K562 (cell line): ENCODE measurements at regions not wholly inside any gene's neighbourhood (a gene's known extent, or its start where the extent isn't known, plus 50 kb on each side); places are given as distances from the start of the nearest gene placed in this dataset.

Experiments used
- ATAC-seq: fragments of 200-7000 bp; cut with Tn5 transposase; 3 replicates; pipeline ENCODE4 v1.9.1; 2020; ENCODE audit warnings: moderate library complexity
- BruUV-seq: library from RNA; stranded (reverse); fragments of 400-500 nt; replicated peaks from 2 replicates; lab custom pipeline; 2021; lab: Mats Ljungman, UMichigan
- CTCF ChIA-PET: fragments of 300-600 bp; formaldehyde crosslinking; extraction: SDS; loops from one replicate; lab custom pipeline; 2021; ENCODE audit warnings: low intra/inter-chr PET ratio; lab: Yijun Ruan, JAX
- POLR2A ChIA-PET: fragments of 300-600, 350-650 bp; sonication (Branson Sonifier 250); formaldehyde crosslinking; extraction: SDS; loops from one replicate; lab custom pipeline; 2021; ENCODE audit warnings: antibody characterized with exemption, inconsistent platforms; lab: Yijun Ruan, JAX
- DNase-seq, 4 experiments: peaks; one replicate each; pipeline versions ENCODE4 v3.0.0 to v3.0.0-alpha.2; 2011 to 2018; ENCODE audit warnings: low spot score in 3 of 4, mixed read lengths in 3 of 4; ENCODE audit errors: extremely low read depth in 1 of 4
- FAIRE-seq: peaks from 2 replicates; lab custom pipeline; 2011; peaks lifted over from hg19 to GRCh38; lab: Jason Lieb, UNC
- H2AFZ ChIP-seq: 2 replicates; pipeline ENCODE4 v1.6.0; 2011; ENCODE audit warnings: low read depth, low read length, control low read depth, inconsistent platforms
- H3K27ac ChIP-seq: fragments of 200-600 bp; 3 replicates; pipeline ENCODE4 v1.8.0; 2011; ENCODE audit warnings: low read depth, mild to moderate bottlenecking, control low read depth, inconsistent platforms, low read length, moderate library complexity, mixed read lengths; ENCODE audit errors: extremely low read depth
- H3K27me3 ChIP-seq, 2 experiments: fragments of 300-600 bp in 1 of 2; 2 replicates in 1 of 2; 3 replicates in 1 of 2; pipeline versions ENCODE4 v1.6.0 to v1.8.0; 2011; ENCODE audit warnings: inconsistent platforms in 2 of 2, low read length in 2 of 2, mild to moderate bottlenecking in 1 of 2, mixed read lengths in 1 of 2, moderate library complexity in 1 of 2; ENCODE audit not compliant: control insufficient read depth in 2 of 2, insufficient read depth in 2 of 2
- H3K36me3 ChIP-seq: fragments of 300-600 bp; 3 replicates; pipeline ENCODE4 v1.8.0; 2011; ENCODE audit warnings: mild to moderate bottlenecking, low read length, inconsistent platforms; ENCODE audit not compliant: control insufficient read depth, insufficient read depth
- H3K4me1 ChIP-seq, 2 experiments: fragments of 200-600 bp in 1 of 2; replicated peaks in 1 of 2; 2 replicates in 1 of 2; 3 replicates in 1 of 2; pipeline versions ENCODE4 v1.5.1 to v1.8.0; 2011; ENCODE audit warnings: inconsistent platforms in 2 of 2, low read length in 2 of 2, mild to moderate bottlenecking in 1 of 2, mixed read lengths in 1 of 2, moderate library complexity in 1 of 2; ENCODE audit not compliant: control insufficient read depth in 2 of 2, insufficient read depth in 2 of 2
- H3K4me2 ChIP-seq: 2 replicates; pipeline ENCODE4 v1.6.1; 2011; ENCODE audit warnings: low read length, control low read depth, inconsistent platforms, mixed read lengths; ENCODE audit not compliant: insufficient read depth
- H3K4me3 ChIP-seq: fragments of 200-600 bp; sonication (generic), shearing (Covaris generic); 2 replicates; pipeline ENCODE4 v1.5.1; 2016; ENCODE audit warnings: control low read depth, inconsistent platforms
- H3K79me2 ChIP-seq: fragments of 200-600 bp; 3 replicates; pipeline ENCODE4 v1.8.0; 2011; ENCODE audit warnings: low read length, inconsistent platforms; ENCODE audit not compliant: control insufficient read depth, insufficient read depth
- H3K9ac ChIP-seq, 2 experiments: 2 replicates each; pipeline versions ENCODE4 v1.6.0 to v1.6.1; 2011; ENCODE audit warnings: low read depth in 2 of 2, low read length in 2 of 2, control low read depth in 1 of 2, inconsistent platforms in 1 of 2, mild to moderate bottlenecking in 1 of 2, mixed read lengths in 1 of 2; ENCODE audit not compliant: insufficient read depth in 1 of 2
- H3K9me1 ChIP-seq: one replicate; pipeline ENCODE4 v1.6.0; 2011; ENCODE audit warnings: inconsistent platforms, mild to moderate bottlenecking, low read length, moderate library complexity; ENCODE audit not compliant: control insufficient read depth, insufficient read depth
- H3K9me3 ChIP-seq: replicated peaks from 2 replicates; pipeline ENCODE4 v1.5.1; 2011; ENCODE audit warnings: low read depth, low read length, inconsistent platforms; ENCODE audit not compliant: control insufficient read depth, insufficient read depth
- H4K20me1 ChIP-seq: replicated peaks from 2 replicates; pipeline ENCODE4 v1.6.1; 2011; ENCODE audit warnings: low read length, inconsistent platforms, mixed read lengths; ENCODE audit not compliant: control insufficient read depth, insufficient read depth
- CC2D1A ChIP-seq: fragments of 450-650 bp; IDR thresholded peaks from 2 replicates; pipeline ENCODE4 v1.6.1; 2017; ENCODE audit warnings: mild to moderate bottlenecking
- CCAR2 ChIP-seq: fragments of 200-400 bp; formaldehyde crosslinking; IDR thresholded peaks from 2 replicates; pipeline ENCODE4 v1.6.1; 2017; ENCODE audit warnings: mild to moderate bottlenecking, low read depth, low read length
- LARP7 ChIP-seq: fragments of 450-650 bp; IDR thresholded peaks from 2 replicates; pipeline ENCODE4 v1.6.1; 2016
- NR4A1 ChIP-seq, 2 experiments: fragments of 250-450 bp in 1 of 2; fragments of 450-650 bp in 1 of 2; sonication (Bioruptor Pico) in 1 of 2; IDR thresholded peaks; 2 replicates each; pipeline versions ENCODE4 v1.4.0 to v1.6.1; 2016 to 2020; ENCODE audit warnings: mild to moderate bottlenecking in 2 of 2, missing compliant biosample characterization in 1 of 2, missing genetic modification characterization in 1 of 2, moderate library complexity in 1 of 2
- ZBTB2 ChIP-seq: fragments of 450-650 bp; IDR thresholded peaks from 2 replicates; pipeline ENCODE4 v1.6.1; 2016; ENCODE audit warnings: antibody characterized with exemption
- ZNF23 ChIP-seq: fragments of 250-450 bp; sonication (Bioruptor Pico); IDR thresholded peaks from 2 replicates; pipeline ENCODE4 v1.4.0; 2020; ENCODE audit warnings: mild to moderate bottlenecking
- ZNF232 ChIP-seq: sonication (generic); formaldehyde crosslinking; IDR thresholded peaks from 2 replicates; pipeline ENCODE4 v1.8.0; 2022; ENCODE audit warnings: mild to moderate bottlenecking, missing genetic modification reagents
- WGBS: fragments of 100-300 bp; shearing (Covaris generic); methylation state at CpG from one replicate; pipeline ENCODE4 v1.1.6; 2016; ENCODE audit warnings: low coverage, mixed read lengths; ENCODE audit not compliant: insufficient coverage; ENCODE audit errors: missing lambda C conversion rate; 5-methylcytosine and 5-hydroxymethylcytosine counted together
- in situ Hi-C: fragments of 300-500 bp; cut with MboI; formaldehyde crosslinking; loops from 4 replicates; pipeline ENCODE4 v1.15.0; 2018; ENCODE audit warnings: inconsistent platforms, mixed read lengths
- intact Hi-C: fragments of 100-400 bp; cut with micrococcal nuclease; formaldehyde crosslinking; loops from 2 replicates; pipeline ENCODE4 v1.14.2; 2022
- TF ChIP-seq, protein P1 (sequence below): sonication (generic); formaldehyde crosslinking; IDR thresholded peaks from 2 replicates; pipeline ENCODE4 v1.8.1; 2023; ENCODE audit warnings: mild to moderate bottlenecking, missing genetic modification reagents, moderate library complexity
- TF ChIP-seq, protein P2 (sequence below): fragments of 200-600 bp; sonication (generic); IDR thresholded peaks from one replicate; pipeline ENCODE4 v1.6.1; 2012; ENCODE audit warnings: mild to moderate bottlenecking, low read depth, low read length, inconsistent platforms

DNA sequence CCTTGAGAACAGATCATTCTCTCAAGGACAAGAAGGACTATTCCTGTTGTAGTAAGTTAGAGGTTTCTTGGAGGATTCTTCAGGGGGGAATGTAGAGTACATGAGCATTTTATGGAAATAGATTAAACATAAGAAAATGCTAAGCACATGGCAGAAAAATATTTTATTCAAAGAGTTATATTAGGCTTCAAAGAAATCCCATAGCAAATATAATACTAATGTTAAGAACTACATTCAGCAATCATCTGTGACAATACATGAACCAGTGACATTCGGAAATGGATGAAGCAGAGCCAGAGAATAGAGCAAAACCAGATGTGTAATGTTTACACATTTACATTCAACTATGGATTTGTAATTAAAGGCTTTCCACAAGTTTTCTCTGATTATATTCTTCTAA lies 288.6 kb downstream of the NAF1 start:
- no peak for ATAC-seq
- no peak overlapping the region for H3K4me3 ChIP-seq
- FAIRE-seq, result no peak
- no peaks in the 10 kb centered on the region for H4K20me1 ChIP-seq
- BruUV-seq, result no TSS peak
- TF ChIP-seq, protein P1, sequence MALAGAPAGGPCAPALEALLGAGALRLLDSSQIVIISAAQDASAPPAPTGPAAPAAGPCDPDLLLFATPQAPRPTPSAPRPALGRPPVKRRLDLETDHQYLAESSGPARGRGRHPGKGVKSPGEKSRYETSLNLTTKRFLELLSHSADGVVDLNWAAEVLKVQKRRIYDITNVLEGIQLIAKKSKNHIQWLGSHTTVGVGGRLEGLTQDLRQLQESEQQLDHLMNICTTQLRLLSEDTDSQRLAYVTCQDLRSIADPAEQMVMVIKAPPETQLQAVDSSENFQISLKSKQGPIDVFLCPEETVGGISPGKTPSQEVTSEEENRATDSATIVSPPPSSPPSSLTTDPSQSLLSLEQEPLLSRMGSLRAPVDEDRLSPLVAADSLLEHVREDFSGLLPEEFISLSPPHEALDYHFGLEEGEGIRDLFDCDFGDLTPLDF (CRISPR knock-in tag), result no peak
- TF ChIP-seq, protein P2, sequence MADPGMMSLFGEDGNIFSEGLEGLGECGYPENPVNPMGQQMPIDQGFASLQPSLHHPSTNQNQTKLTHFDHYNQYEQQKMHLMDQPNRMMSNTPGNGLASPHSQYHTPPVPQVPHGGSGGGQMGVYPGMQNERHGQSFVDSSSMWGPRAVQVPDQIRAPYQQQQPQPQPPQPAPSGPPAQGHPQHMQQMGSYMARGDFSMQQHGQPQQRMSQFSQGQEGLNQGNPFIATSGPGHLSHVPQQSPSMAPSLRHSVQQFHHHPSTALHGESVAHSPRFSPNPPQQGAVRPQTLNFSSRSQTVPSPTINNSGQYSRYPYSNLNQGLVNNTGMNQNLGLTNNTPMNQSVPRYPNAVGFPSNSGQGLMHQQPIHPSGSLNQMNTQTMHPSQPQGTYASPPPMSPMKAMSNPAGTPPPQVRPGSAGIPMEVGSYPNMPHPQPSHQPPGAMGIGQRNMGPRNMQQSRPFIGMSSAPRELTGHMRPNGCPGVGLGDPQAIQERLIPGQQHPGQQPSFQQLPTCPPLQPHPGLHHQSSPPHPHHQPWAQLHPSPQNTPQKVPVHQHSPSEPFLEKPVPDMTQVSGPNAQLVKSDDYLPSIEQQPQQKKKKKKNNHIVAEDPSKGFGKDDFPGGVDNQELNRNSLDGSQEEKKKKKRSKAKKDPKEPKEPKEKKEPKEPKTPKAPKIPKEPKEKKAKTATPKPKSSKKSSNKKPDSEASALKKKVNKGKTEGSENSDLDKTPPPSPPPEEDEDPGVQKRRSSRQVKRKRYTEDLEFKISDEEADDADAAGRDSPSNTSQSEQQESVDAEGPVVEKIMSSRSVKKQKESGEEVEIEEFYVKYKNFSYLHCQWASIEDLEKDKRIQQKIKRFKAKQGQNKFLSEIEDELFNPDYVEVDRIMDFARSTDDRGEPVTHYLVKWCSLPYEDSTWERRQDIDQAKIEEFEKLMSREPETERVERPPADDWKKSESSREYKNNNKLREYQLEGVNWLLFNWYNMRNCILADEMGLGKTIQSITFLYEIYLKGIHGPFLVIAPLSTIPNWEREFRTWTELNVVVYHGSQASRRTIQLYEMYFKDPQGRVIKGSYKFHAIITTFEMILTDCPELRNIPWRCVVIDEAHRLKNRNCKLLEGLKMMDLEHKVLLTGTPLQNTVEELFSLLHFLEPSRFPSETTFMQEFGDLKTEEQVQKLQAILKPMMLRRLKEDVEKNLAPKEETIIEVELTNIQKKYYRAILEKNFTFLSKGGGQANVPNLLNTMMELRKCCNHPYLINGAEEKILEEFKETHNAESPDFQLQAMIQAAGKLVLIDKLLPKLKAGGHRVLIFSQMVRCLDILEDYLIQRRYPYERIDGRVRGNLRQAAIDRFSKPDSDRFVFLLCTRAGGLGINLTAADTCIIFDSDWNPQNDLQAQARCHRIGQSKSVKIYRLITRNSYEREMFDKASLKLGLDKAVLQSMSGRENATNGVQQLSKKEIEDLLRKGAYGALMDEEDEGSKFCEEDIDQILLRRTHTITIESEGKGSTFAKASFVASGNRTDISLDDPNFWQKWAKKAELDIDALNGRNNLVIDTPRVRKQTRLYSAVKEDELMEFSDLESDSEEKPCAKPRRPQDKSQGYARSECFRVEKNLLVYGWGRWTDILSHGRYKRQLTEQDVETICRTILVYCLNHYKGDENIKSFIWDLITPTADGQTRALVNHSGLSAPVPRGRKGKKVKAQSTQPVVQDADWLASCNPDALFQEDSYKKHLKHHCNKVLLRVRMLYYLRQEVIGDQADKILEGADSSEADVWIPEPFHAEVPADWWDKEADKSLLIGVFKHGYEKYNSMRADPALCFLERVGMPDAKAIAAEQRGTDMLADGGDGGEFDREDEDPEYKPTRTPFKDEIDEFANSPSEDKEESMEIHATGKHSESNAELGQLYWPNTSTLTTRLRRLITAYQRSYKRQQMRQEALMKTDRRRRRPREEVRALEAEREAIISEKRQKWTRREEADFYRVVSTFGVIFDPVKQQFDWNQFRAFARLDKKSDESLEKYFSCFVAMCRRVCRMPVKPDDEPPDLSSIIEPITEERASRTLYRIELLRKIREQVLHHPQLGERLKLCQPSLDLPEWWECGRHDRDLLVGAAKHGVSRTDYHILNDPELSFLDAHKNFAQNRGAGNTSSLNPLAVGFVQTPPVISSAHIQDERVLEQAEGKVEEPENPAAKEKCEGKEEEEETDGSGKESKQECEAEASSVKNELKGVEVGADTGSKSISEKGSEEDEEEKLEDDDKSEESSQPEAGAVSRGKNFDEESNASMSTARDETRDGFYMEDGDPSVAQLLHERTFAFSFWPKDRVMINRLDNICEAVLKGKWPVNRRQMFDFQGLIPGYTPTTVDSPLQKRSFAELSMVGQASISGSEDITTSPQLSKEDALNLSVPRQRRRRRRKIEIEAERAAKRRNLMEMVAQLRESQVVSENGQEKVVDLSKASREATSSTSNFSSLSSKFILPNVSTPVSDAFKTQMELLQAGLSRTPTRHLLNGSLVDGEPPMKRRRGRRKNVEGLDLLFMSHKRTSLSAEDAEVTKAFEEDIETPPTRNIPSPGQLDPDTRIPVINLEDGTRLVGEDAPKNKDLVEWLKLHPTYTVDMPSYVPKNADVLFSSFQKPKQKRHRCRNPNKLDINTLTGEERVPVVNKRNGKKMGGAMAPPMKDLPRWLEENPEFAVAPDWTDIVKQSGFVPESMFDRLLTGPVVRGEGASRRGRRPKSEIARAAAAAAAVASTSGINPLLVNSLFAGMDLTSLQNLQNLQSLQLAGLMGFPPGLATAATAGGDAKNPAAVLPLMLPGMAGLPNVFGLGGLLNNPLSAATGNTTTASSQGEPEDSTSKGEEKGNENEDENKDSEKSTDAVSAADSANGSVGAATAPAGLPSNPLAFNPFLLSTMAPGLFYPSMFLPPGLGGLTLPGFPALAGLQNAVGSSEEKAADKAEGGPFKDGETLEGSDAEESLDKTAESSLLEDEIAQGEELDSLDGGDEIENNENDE, result no peak
- TF ChIP-seq LARP7 (no peak), ZNF23 (CRISPR knock-in tag) (no peak), CCAR2 (no peak), CC2D1A (no peak), ZNF232 (CRISPR knock-in tag) (no peak), ZBTB2 (no peak), NR4A1 (CRISPR knock-in tag; IDR thresholded peaks at IDR 0.05) (no peak), NR4A1 (tag; IDR thresholded peaks at IDR 0.05) (no peak)
- in situ Hi-C loops, result no loop called here
- DNase-seq, result no peak
- no peak overlapping the region for H3K4me2 ChIP-seq
- no peak overlapping the region for H3K27ac ChIP-seq
- H3K9me1 ChIP-seq, result no peaks in the 10 kb centered on the region
- H3K79me2 ChIP-seq, result no peaks in the 10 kb centered on the region
- WGBS, result 0% methylated on average over 1 of the region's 1 CpG
- H3K9me3 ChIP-seq, result no peaks in the 10 kb centered on the region
- intact Hi-C loops, result no loop called here
- H3K36me3 ChIP-seq, result no peaks in the 10 kb centered on the region
- ChIA-PET CTCF (no interaction called here), POLR2A (no interaction called here)
- no peak overlapping the region for H2AFZ ChIP-seq
- no peaks in the 10 kb centered on the region for H3K27me3 ChIP-seq
- no peaks in the 10 kb centered on the region for H3K4me1 ChIP-seq
- no peak overlapping the region for H3K9ac ChIP-seq
